OCI-LY1 (cell line): ENCODE measurements at regions not wholly inside any gene's neighbourhood (a gene's known extent, or its start where the extent isn't known, plus 50 kb on each side); places are given as distances from the start of the nearest gene placed in this dataset.

ENCODE experiments used
- H2AFZ ChIP-seq: fragments of 200-600 bp; sonication (generic), shearing (Covaris generic); 2 replicates; pipeline ENCODE4 v1.6.0; 2014; ENCODE audit warnings: antibody characterized with exemption, mild to moderate bottlenecking, low read length
- H3F3A ChIP-seq: fragments of 200-600 bp; sonication (generic), shearing (Covaris generic); 2 replicates; pipeline ENCODE4 v1.6.0; 2014; ENCODE audit warnings: mild to moderate bottlenecking, antibody characterized with exemption, low read length, moderate library complexity; ENCODE audit not compliant: insufficient read depth
- H3K27ac ChIP-seq: fragments of 200-600 bp; sonication (generic); 2 replicates; pipeline ENCODE4 v1.5.1; 2014; ENCODE audit warnings: low read length, mixed run types, mild to moderate bottlenecking, low read depth; ENCODE audit not compliant: poor library complexity, severe bottlenecking
- H3K27me3 ChIP-seq: fragments of 200-600 bp; sonication (generic); 2 replicates; pipeline ENCODE4 v1.6.0; 2014; ENCODE audit warnings: antibody characterized with exemption, mild to moderate bottlenecking, low read length, moderate library complexity; ENCODE audit not compliant: insufficient read depth
- H3K36me3 ChIP-seq: fragments of 200-600 bp; sonication (generic); 2 replicates; pipeline ENCODE4 v1.6.1; 2014; ENCODE audit warnings: mild to moderate bottlenecking, antibody characterized with exemption, low read length, moderate library complexity, mixed read lengths; ENCODE audit not compliant: insufficient read depth
- H3K4me1 ChIP-seq: fragments of 200-600 bp; sonication (generic); 2 replicates; pipeline ENCODE4 v1.5.1; 2014; ENCODE audit warnings: mild to moderate bottlenecking, low read length, moderate library complexity; ENCODE audit not compliant: insufficient read depth, severe bottlenecking
- H3K4me2 ChIP-seq: fragments of 200-600 bp; sonication (generic), shearing (Covaris generic); 2 replicates; pipeline ENCODE4 v1.6.1; 2014; ENCODE audit warnings: low read length
- H3K4me3 ChIP-seq: fragments of 200-600 bp; sonication (generic); 2 replicates; pipeline ENCODE4 v1.5.1; 2014; ENCODE audit warnings: low read length, low read depth, mild to moderate bottlenecking, mixed read lengths; ENCODE audit not compliant: poor library complexity, severe bottlenecking
- H3K79me2 ChIP-seq: fragments of 200-600 bp; shearing (Covaris generic); 2 replicates; pipeline ENCODE4 v1.6.1; 2016; ENCODE audit warnings: mixed run types, low read length, mixed read lengths; ENCODE audit not compliant: insufficient read depth
- H3K9ac ChIP-seq: fragments of 200-600 bp; sonication (generic), shearing (Covaris generic); 2 replicates; pipeline ENCODE4 v1.6.1; 2014; ENCODE audit warnings: mild to moderate bottlenecking, low read length, mixed read lengths
- H3K9me2 ChIP-seq: fragments of 200-600 bp; sonication (generic), shearing (Covaris generic); 2 replicates; pipeline ENCODE4 v1.6.1; 2014; ENCODE audit warnings: low read depth, mild to moderate bottlenecking, low read length, mixed read lengths
- H3K9me3 ChIP-seq: fragments of 200-600 bp; shearing (Covaris generic); 2 replicates; pipeline ENCODE4 v1.6.1; 2014; ENCODE audit warnings: low read length, mixed read lengths
- H4K20me1 ChIP-seq: fragments of 200-600 bp; sonication (generic), shearing (Covaris generic); 2 replicates; pipeline ENCODE4 v1.6.0; 2016; ENCODE audit warnings: mild to moderate bottlenecking, low read length; ENCODE audit not compliant: insufficient read depth
- EZH2 ChIP-seq: fragments of 200-600 bp; sonication (generic), shearing (Covaris generic); IDR thresholded peaks from 2 replicates; pipeline ENCODE4 v1.8.0; 2017; ENCODE audit warnings: borderline replicate concordance, mixed run types, mild to moderate bottlenecking, antibody characterized with exemption, low read length, moderate library complexity, mixed read lengths
- TF ChIP-seq, protein P1 (sequence below): fragments of 200-600 bp; sonication (generic), shearing (Covaris generic); IDR thresholded peaks from 2 replicates; pipeline ENCODE4 v1.5.1; 2017; ENCODE audit warnings: mild to moderate bottlenecking, antibody characterized with exemption, low read length, moderate library complexity, mixed read lengths

DNA sequence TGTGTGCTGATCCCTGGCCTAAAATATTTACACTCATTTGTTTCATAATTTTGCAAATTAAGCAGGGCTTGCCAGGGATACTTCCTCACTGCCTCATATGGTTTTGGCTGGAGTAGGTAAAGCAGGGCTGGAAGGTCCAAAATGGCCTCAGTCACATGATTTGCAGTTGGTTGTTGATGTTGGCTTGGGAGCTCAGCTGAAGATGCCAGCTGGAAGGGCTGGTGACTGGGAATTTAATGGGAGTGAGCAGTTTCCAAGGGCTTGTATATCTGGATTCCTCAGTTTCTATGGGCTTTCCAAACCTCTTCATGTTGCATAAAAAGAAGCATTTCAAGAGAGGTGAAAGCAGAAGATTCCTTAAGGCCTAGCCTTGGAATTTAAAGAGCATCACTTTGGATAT, 729.3 kb downstream of the CDH18 start:
- TF ChIP-seq EZH2: no peak
- TF ChIP-seq, protein P1, sequence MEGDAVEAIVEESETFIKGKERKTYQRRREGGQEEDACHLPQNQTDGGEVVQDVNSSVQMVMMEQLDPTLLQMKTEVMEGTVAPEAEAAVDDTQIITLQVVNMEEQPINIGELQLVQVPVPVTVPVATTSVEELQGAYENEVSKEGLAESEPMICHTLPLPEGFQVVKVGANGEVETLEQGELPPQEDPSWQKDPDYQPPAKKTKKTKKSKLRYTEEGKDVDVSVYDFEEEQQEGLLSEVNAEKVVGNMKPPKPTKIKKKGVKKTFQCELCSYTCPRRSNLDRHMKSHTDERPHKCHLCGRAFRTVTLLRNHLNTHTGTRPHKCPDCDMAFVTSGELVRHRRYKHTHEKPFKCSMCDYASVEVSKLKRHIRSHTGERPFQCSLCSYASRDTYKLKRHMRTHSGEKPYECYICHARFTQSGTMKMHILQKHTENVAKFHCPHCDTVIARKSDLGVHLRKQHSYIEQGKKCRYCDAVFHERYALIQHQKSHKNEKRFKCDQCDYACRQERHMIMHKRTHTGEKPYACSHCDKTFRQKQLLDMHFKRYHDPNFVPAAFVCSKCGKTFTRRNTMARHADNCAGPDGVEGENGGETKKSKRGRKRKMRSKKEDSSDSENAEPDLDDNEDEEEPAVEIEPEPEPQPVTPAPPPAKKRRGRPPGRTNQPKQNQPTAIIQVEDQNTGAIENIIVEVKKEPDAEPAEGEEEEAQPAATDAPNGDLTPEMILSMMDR: no peak
- no peaks in the 10 kb centered on the region for H3K79me2 ChIP-seq
- H3K9me2 ChIP-seq: no peaks in the 10 kb centered on the region
- H3K4me2 ChIP-seq: no peak overlapping the region
- H3F3A ChIP-seq: no peaks in the 10 kb centered on the region
- no peaks in the 10 kb centered on the region for H4K20me1 ChIP-seq
- no peaks in the 10 kb centered on the region for H3K27me3 ChIP-seq
- no peak overlapping the region for H2AFZ ChIP-seq
- no peaks in the 10 kb centered on the region for H3K4me1 ChIP-seq
- no peak overlapping the region for H3K4me3 ChIP-seq
- no peaks in the 10 kb centered on the region for H3K36me3 ChIP-seq
- H3K27ac ChIP-seq: no peak overlapping the region
- no peak overlapping the region for H3K9ac ChIP-seq
- no peaks in the 10 kb centered on the region for H3K9me3 ChIP-seq

DNA sequence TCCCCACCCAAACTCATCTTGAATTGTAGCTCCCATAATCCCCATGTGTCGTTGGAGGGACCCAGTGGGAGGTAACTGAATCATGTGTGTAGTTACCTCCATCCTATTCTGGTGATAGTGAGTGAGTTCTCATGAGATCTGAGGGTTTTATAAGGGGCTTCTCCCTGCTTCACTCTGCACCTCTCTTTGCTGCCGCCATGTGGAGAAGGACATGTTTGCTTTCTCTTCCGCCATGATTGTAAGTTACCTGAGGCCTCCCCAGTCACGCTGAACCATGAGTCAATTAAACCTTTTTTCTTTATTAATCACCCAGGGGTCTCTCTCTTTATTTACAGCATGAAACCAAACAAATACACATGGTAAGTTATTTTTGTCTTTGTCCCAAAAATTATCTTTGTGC, 726.1 kb downstream of the CDH18 start:
- H3K36me3 ChIP-seq: no peaks in the 10 kb centered on the region
- no peak overlapping the region for H3K27ac ChIP-seq
- no peaks in the 10 kb centered on the region for H3K4me1 ChIP-seq
- H3K4me2 ChIP-seq: no peak overlapping the region
- no peak overlapping the region for H2AFZ ChIP-seq
- no peaks in the 10 kb centered on the region for H4K20me1 ChIP-seq
- H3K9me2 ChIP-seq: no peaks in the 10 kb centered on the region
- no peaks in the 10 kb centered on the region for H3F3A ChIP-seq
- H3K27me3 ChIP-seq: no peaks in the 10 kb centered on the region
- H3K9me3 ChIP-seq: no peaks in the 10 kb centered on the region
- no peak overlapping the region for H3K4me3 ChIP-seq
- no peaks in the 10 kb centered on the region for H3K79me2 ChIP-seq
- TF ChIP-seq, protein P1: no peak
- TF ChIP-seq EZH2: no peak
- no peak overlapping the region for H3K9ac ChIP-seq

GRCh38 chr5:19264821-19265220, 723.2 kb downstream of the CDH18 start:
- Histone ChIP-seq H3K4me3 (no peak overlapping the region), H2AFZ (no peak overlapping the region), H3K9me2 (no peaks in the 10 kb centered on the region), H3K9me3 (no peaks in the 10 kb centered on the region), H3K79me2 (no peaks in the 10 kb centered on the region), H3K36me3 (no peaks in the 10 kb centered on the region), H4K20me1 (no peaks in the 10 kb centered on the region), H3F3A (no peaks in the 10 kb centered on the region), H3K9ac (no peak overlapping the region), H3K4me1 (peaks cover 3% of the 10 kb centered on the region), H3K27ac (no peak overlapping the region), H3K27me3 (no peaks in the 10 kb centered on the region), H3K4me2 (no peak overlapping the region)
- no peak for TF ChIP-seq EZH2
- TF ChIP-seq, protein P1: no peak
